Pancreas (tissue), 10 donors: ENCODE measurements at regions not wholly inside any gene's neighbourhood (a gene's known extent, or its start where the extent isn't known, plus 50 kb on each side); places are given as distances from the start of the nearest gene placed in this dataset.
"Not testable (repeated sequence)": the region's sequence is repeated elsewhere in the genome, so short reads cannot be mapped to it uniquely, and the experiment has no call there.

Experiments
- ATAC-seq, 4 donors: fragments of 200-7000 bp; cut with Tn5 transposase; one replicate each; pipeline versions ENCODE4 v1.8.0 to v1.9.1; 2020; ENCODE audit warnings: mild to moderate bottlenecking in 4 of 4, moderate library complexity in 4 of 4
- DNase-seq, 6 donors: peaks; one replicate each; pipeline ENCODE4 v3.0.0-alpha.2; 2020
- FAIRE-seq: peaks from 2 replicates; lab custom pipeline; 2012; peaks lifted over from hg19 to GRCh38; lab: Jason Lieb, UNC
- H3K27ac ChIP-seq, 4 donors: fragments of 200-600 bp; sonication (generic); 1 replicate in 3 of 4; 2 replicates in 1 of 4; pipeline versions ENCODE4 v1.5.0 to v1.8.0; 2020
- H3K27me3 ChIP-seq, 4 donors: fragments of 200-600 bp; one replicate each; pipeline ENCODE4 v1.8.0; 2021
- H3K36me3 ChIP-seq, 3 donors: fragments of 200-600 bp; sonication (generic) in 1 of 3; one replicate each; pipeline versions ENCODE4 v1.5.0 to v1.8.0; 2020 to 2021
- H3K4me1 ChIP-seq, 3 donors: fragments of 200-600 bp; one replicate each; pipeline ENCODE4 v1.8.0; 2021
- H3K4me3 ChIP-seq, 4 donors: fragments of 200-600 bp; sonication (generic) in 2 of 4; one replicate each; pipeline versions ENCODE4 v1.5.0 to v1.8.0; 2020 to 2021
- H3K9me3 ChIP-seq, 4 donors: fragments of 200-600 bp; one replicate each; pipeline ENCODE4 v1.8.0; 2021
- CTCF ChIP-seq, 4 donors: fragments of 200-600 bp; sonication (generic) in 3 of 4; IDR thresholded peaks; one replicate each; pipeline versions ENCODE4 v1.5.0 to v1.8.0; 2021; ENCODE audit warnings: antibody characterized with exemption in 4 of 4
- WGBS, 2 donors: extraction: QIAGEN DNeasy Blood & Tissue Kit; methylation state at CpG; one replicate each; pipeline ENCODE4 v1.1.7; 2013; 5-methylcytosine and 5-hydroxymethylcytosine counted together
- intact Hi-C, 3 donors: fragments of 100-400 bp; cut with DNase I; formaldehyde crosslinking; loops; one replicate each; pipeline versions ENCODE4 v1.11.1 to v1.14.2; 2022
- donor health status: healthy with polysubstance abuse.
- donor health status: DM: no; HTN: no; CAD: no; lungs with moderate emphysema.
- donor health status: DM: no; HTN: no; CAD: no.
- donor health status: control.
- donor health status: control.
- donor health status: Bipolar disorder and iron deficiency.
- donor health status: DM: yes; HTN: yes; CAD: no.
- donor health status: DM: no; HTN: no; CAD: no.
- donor health status: DM: no; HTN: no; CAD: no.
- donor health status: DM: yes; HTN: yes; CAD: no.

DNA sequence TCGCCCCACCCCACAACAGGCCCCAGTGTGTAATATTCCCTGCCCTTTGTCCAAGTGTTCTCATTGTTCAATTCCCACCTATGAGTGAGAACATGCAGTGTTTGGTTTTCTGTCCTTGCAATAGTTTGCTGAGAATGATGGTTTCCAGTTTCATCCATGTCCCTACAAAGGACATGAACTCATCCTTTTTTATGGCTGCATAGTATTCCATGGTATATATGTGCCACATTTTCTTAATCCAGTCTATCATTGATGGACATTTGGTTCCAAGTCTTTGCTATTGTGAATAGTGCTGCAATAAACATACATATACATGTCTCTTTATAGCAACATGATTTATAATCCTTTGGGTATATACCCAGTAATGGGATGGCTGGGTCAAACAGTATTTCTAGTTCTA, 132.7 kb downstream of the SNX10 start:
- DNase-seq, H3K27me3 ChIP-seq, H3K9me3 ChIP-seq, H3K4me3 ChIP-seq, H3K36me3 ChIP-seq, FAIRE-seq, H3K27ac ChIP-seq, ATAC-seq, intact Hi-C loops, H3K4me1 ChIP-seq: not testable (repeated sequence)
- WGBS, 2 donors, result 94 to 96% methylated on average over 1 of the region's 1 CpG

GRCh38 chr7:26425655-26426054, 134.0 kb downstream of the SNX10 start:
- FAIRE-seq (no peak), DNase-seq (no peak), ATAC-seq (no peak)
- H3K9me3 ChIP-seq, result no peaks in the 10 kb centered on the region
- H3K27ac ChIP-seq, result no peak overlapping the region
- WGBS, 2 donors, result 91 to 94% methylated on average over 1 of the region's 1 CpG
- TF ChIP-seq CTCF (IDR thresholded peaks at IDR 0.05), result no peak
- H3K27me3 ChIP-seq, result no peaks in the 10 kb centered on the region
- no peaks in the 10 kb centered on the region for H3K36me3 ChIP-seq
- H3K4me3 ChIP-seq, result no peak overlapping the region
- intact Hi-C loops, result no loop called here
- no peaks in the 10 kb centered on the region for H3K4me1 ChIP-seq

GRCh38 chr7:26426096-26426495, 134.4 kb downstream of the SNX10 start:
- no peak for TF ChIP-seq CTCF (IDR thresholded peaks at IDR 0.05)

GRCh38 chr7:26428571-26428970, 136.9 kb downstream of the SNX10 start:
- Histone ChIP-seq H3K36me3 (no peaks in the 10 kb centered on the region), H3K27ac (no peak overlapping the region), H3K27me3 (no peaks in the 10 kb centered on the region), H3K4me3 (no peak overlapping the region), H3K9me3 (no peaks in the 10 kb centered on the region), H3K4me1 (no peaks in the 10 kb centered on the region)
- DNase-seq (no peak), ATAC-seq (no peak), FAIRE-seq (no peak)
- WGBS, 2 donors, result 84 to 88% methylated on average over 3 of the region's 3 CpGs
- TF ChIP-seq CTCF (IDR thresholded peaks at IDR 0.05), result no peak
- intact Hi-C loops, result no loop called here

More at GRCh38 chr7:26426096-26426495, 134.4 kb downstream of the SNX10 start:
- ATAC-seq (no peak), DNase-seq (no peak), FAIRE-seq (no peak)
- H3K4me3 ChIP-seq, result no peak overlapping the region
- H3K27me3 ChIP-seq, result no peaks in the 10 kb centered on the region
- intact Hi-C loops, result no loop called here
- no peaks in the 10 kb centered on the region for H3K36me3 ChIP-seq
- no peaks in the 10 kb centered on the region for H3K9me3 ChIP-seq
- no peaks in the 10 kb centered on the region for H3K4me1 ChIP-seq
- WGBS, 2 donors, result 71 to 77% methylated on average over 5 of the region's 5 CpGs
- no peak overlapping the region for H3K27ac ChIP-seq

GRCh38 chr7:26429168-26429567, 137.5 kb downstream of the SNX10 start:
- no peak for DNase-seq
- Histone ChIP-seq H3K9me3 (no peaks in the 10 kb centered on the region), H3K27ac (no peak overlapping the region), H3K27me3 (no peaks in the 10 kb centered on the region), H3K4me1 (no peaks in the 10 kb centered on the region), H3K4me3 (no peak overlapping the region), H3K36me3 (no peaks in the 10 kb centered on the region)
- intact Hi-C loops, result no loop called here
- FAIRE-seq, result no peak
- TF ChIP-seq CTCF (IDR thresholded peaks at IDR 0.05), result no peak
- 68 to 73% methylated on average over 5 of the region's 5 CpGs for WGBS, 2 donors
- no peak for ATAC-seq
